HL-60 (cell line): ENCODE measurements at regions not wholly inside any gene's neighbourhood (a gene's known extent, or its start where the extent isn't known, plus 50 kb on each side); places are given as distances from the start of the nearest gene placed in this dataset.

Experiments used
- GABPA ChIP-seq: IDR thresholded peaks from 2 replicates; pipeline ENCODE4 v1.6.1; 2012; ENCODE audit warnings: low read depth
- POLR2AphosphoS5 ChIP-seq: IDR thresholded peaks from 2 replicates; pipeline ENCODE4 v1.6.1; 2012; ENCODE audit warnings: low read depth
- TF ChIP-seq, protein P1 (sequence below): IDR thresholded peaks from one replicate; pipeline ENCODE4 v1.5.1; 2011; ENCODE audit warnings: low read length, control low read depth, inconsistent platforms; ENCODE audit not compliant: insufficient read depth
- TF ChIP-seq, protein P2 (sequence below): IDR thresholded peaks from 2 replicates; pipeline ENCODE4 v1.6.1; 2012; ENCODE audit warnings: low read depth; ENCODE audit not compliant: insufficient replicate concordance

GRCh38 chr2:12017499-12018157 lies 271.2 kb downstream of the LPIN1 start:
- TF ChIP-seq, protein P1, sequence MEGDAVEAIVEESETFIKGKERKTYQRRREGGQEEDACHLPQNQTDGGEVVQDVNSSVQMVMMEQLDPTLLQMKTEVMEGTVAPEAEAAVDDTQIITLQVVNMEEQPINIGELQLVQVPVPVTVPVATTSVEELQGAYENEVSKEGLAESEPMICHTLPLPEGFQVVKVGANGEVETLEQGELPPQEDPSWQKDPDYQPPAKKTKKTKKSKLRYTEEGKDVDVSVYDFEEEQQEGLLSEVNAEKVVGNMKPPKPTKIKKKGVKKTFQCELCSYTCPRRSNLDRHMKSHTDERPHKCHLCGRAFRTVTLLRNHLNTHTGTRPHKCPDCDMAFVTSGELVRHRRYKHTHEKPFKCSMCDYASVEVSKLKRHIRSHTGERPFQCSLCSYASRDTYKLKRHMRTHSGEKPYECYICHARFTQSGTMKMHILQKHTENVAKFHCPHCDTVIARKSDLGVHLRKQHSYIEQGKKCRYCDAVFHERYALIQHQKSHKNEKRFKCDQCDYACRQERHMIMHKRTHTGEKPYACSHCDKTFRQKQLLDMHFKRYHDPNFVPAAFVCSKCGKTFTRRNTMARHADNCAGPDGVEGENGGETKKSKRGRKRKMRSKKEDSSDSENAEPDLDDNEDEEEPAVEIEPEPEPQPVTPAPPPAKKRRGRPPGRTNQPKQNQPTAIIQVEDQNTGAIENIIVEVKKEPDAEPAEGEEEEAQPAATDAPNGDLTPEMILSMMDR: no peak
- TF ChIP-seq POLR2AphosphoS5: no peak
- TF ChIP-seq, protein P2, sequence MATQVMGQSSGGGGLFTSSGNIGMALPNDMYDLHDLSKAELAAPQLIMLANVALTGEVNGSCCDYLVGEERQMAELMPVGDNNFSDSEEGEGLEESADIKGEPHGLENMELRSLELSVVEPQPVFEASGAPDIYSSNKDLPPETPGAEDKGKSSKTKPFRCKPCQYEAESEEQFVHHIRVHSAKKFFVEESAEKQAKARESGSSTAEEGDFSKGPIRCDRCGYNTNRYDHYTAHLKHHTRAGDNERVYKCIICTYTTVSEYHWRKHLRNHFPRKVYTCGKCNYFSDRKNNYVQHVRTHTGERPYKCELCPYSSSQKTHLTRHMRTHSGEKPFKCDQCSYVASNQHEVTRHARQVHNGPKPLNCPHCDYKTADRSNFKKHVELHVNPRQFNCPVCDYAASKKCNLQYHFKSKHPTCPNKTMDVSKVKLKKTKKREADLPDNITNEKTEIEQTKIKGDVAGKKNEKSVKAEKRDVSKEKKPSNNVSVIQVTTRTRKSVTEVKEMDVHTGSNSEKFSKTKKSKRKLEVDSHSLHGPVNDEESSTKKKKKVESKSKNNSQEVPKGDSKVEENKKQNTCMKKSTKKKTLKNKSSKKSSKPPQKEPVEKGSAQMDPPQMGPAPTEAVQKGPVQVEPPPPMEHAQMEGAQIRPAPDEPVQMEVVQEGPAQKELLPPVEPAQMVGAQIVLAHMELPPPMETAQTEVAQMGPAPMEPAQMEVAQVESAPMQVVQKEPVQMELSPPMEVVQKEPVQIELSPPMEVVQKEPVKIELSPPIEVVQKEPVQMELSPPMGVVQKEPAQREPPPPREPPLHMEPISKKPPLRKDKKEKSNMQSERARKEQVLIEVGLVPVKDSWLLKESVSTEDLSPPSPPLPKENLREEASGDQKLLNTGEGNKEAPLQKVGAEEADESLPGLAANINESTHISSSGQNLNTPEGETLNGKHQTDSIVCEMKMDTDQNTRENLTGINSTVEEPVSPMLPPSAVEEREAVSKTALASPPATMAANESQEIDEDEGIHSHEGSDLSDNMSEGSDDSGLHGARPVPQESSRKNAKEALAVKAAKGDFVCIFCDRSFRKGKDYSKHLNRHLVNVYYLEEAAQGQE: no peak
- TF ChIP-seq GABPA: no peak
